ENCODE measurements at regions not wholly inside any gene's neighbourhood (a gene's known extent, or its start where the extent isn't known, plus 50 kb on each side); places are given as distances from the start of the nearest gene placed in this dataset.

GRCh38 chr4:188717661-188718060 is 578.4 kb downstream of the TRIML1 start:
- Histone ChIP-seq H3K4me1 (ENCODE audit: insufficient read depth) (no peaks in the 10 kb centered on the region), H3K9me3 (no peaks in the 10 kb centered on the region), H3K36me3 (no peaks in the 10 kb centered on the region), H3K27me3 (no peaks in the 10 kb centered on the region), H3K27ac (no peak overlapping the region), H3K4me3 (no peak overlapping the region)
- 89 to 94% (median 89%) methylated on average over 2 of the region's 2 CpGs for WGBS, 3 donors
- intact Hi-C loops (cut with DNase I) = no loop called here
- no peak for DNase-seq
- TF ChIP-seq POLR2A (IDR thresholded peaks at IDR 0.05) (no peak), EP300 (IDR thresholded peaks at IDR 0.05) (no peak), CTCF (IDR thresholded peaks at IDR 0.05) (no peak)

GRCh38 chr4:188719794-188720193 is 580.6 kb downstream of the TRIML1 start:
- intact Hi-C loops (cut with DNase I) = no loop called here
- TF ChIP-seq POLR2A (IDR thresholded peaks at IDR 0.05) (no peak), CTCF (IDR thresholded peaks at IDR 0.05) (no peak)
- no peak for DNase-seq
- no peaks in the 10 kb centered on the region for H3K9me3 ChIP-seq
- no peaks in the 10 kb centered on the region for H3K4me1 ChIP-seq (ENCODE audit: insufficient read depth)
- H3K27ac ChIP-seq = no peak overlapping the region
- no peak overlapping the region for H3K4me3 ChIP-seq
- H3K27me3 ChIP-seq = no peaks in the 10 kb centered on the region
- H3K36me3 ChIP-seq = no peaks in the 10 kb centered on the region
- 89 to 100% (median 100%) methylated on average over 1 of the region's 1 CpG for WGBS, 3 donors

GRCh38 chr4:188722911-188723310 is 583.7 kb downstream of the TRIML1 start:
- Histone ChIP-seq H3K9me3 (no peaks in the 10 kb centered on the region), H3K27ac (no peak overlapping the region), H3K4me1 (ENCODE audit: insufficient read depth) (no peaks in the 10 kb centered on the region), H3K27me3 (no peaks in the 10 kb centered on the region), H3K4me3 (no peak overlapping the region), H3K36me3 (no peaks in the 10 kb centered on the region)
- no peak for DNase-seq
- TF ChIP-seq CTCF (IDR thresholded peaks at IDR 0.05) (no peak), POLR2A (IDR thresholded peaks at IDR 0.05) (no peak), EP300 (IDR thresholded peaks at IDR 0.05) (no peak)
- intact Hi-C loops (cut with DNase I) = no loop called here

GRCh38 chr4:188727746-188728145 is 588.5 kb downstream of the TRIML1 start:
- WGBS, 3 donors = 85 to 91% (median 89%) methylated on average over 1 of the region's 1 CpG
- intact Hi-C loops (cut with DNase I) = no loop called here
- Histone ChIP-seq H3K36me3 (no peaks in the 10 kb centered on the region), H3K9me3 (no peaks in the 10 kb centered on the region), H3K4me3 (no peak overlapping the region), H3K27ac (no peak overlapping the region), H3K4me1 (ENCODE audit: insufficient read depth) (no peaks in the 10 kb centered on the region), H3K27me3 (no peaks in the 10 kb centered on the region)
- DNase-seq = no peak
- no peak for TF ChIP-seq EP300 (IDR thresholded peaks at IDR 0.05)
- no peak for TF ChIP-seq CTCF (IDR thresholded peaks at IDR 0.05)
- no peak for TF ChIP-seq POLR2A (IDR thresholded peaks at IDR 0.05)

GRCh38 chr4:188728359-188728758 is 589.1 kb downstream of the TRIML1 start:
- Histone ChIP-seq H3K9me3 (no peaks in the 10 kb centered on the region), H3K27ac (no peak overlapping the region), H3K4me3 (no peak overlapping the region), H3K27me3 (no peaks in the 10 kb centered on the region), H3K36me3 (no peaks in the 10 kb centered on the region), H3K4me1 (ENCODE audit: insufficient read depth) (no peaks in the 10 kb centered on the region)
- TF ChIP-seq EP300 (IDR thresholded peaks at IDR 0.05) (no peak), CTCF (IDR thresholded peaks at IDR 0.05) (no peak), POLR2A (IDR thresholded peaks at IDR 0.05) (no peak)
- WGBS, 3 donors = 26 to 34% (median 32%) methylated on average over 1 of the region's 1 CpG
- no peak for DNase-seq
- intact Hi-C loops (cut with DNase I) = no loop called here
